GM06990 (cell line): ENCODE measurements at regions not wholly inside any gene's neighbourhood (a gene's known extent, or its start where the extent isn't known, plus 50 kb on each side); places are given as distances from the start of the nearest gene placed in this dataset.

Experiments used
- DNase-seq: peaks from one replicate; pipeline ENCODE4 v3.0.0-alpha.2; 2011; ENCODE audit not compliant: insufficient read length; ENCODE audit errors: extremely low read depth
- H3K27me3 ChIP-seq: replicated peaks from 2 replicates; pipeline ENCODE4 v1.6.0; 2011; ENCODE audit warnings: low read length; ENCODE audit not compliant: control insufficient read depth, insufficient read depth
- H3K36me3 ChIP-seq: 2 replicates; pipeline ENCODE4 v1.5.1; 2011; ENCODE audit warnings: low read length; ENCODE audit not compliant: control insufficient read depth, insufficient read depth
- H3K4me3 ChIP-seq: replicated peaks from 2 replicates; pipeline ENCODE4 v1.5.1; 2011; ENCODE audit warnings: low read depth, mild to moderate bottlenecking, control low read depth, low read length
- TF ChIP-seq, protein P1 (sequence below): IDR thresholded peaks from 2 replicates; pipeline ENCODE4 v1.5.1; 2011; ENCODE audit warnings: low read length, control low read depth, mild to moderate bottlenecking, inconsistent platforms; ENCODE audit not compliant: insufficient read depth, poor library complexity, severe bottlenecking

DNA sequence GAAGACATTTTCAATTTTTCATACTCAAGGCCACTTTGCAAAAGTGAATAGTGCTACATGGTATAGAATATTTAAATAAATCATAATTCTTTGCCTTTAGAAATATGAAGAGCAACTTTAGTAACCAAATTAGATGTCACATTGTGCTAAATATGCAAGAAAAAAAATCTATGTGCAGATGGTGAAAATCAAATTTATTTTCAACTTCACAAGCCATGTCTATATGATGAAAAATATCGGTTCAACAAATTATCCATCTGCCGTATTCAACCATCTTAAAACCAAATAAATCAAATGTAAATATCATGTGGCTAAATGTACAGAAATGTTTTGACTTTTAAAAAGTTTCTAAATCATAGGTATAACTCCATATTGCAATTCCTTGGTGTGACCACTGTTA, 398.2 kb downstream of the PABPC4L start:
- H3K4me3 ChIP-seq, result no peak overlapping the region
- DNase-seq, result no peak
- no peaks in the 10 kb centered on the region for H3K36me3 ChIP-seq
- H3K27me3 ChIP-seq, result no peaks in the 10 kb centered on the region
- TF ChIP-seq, protein P1, sequence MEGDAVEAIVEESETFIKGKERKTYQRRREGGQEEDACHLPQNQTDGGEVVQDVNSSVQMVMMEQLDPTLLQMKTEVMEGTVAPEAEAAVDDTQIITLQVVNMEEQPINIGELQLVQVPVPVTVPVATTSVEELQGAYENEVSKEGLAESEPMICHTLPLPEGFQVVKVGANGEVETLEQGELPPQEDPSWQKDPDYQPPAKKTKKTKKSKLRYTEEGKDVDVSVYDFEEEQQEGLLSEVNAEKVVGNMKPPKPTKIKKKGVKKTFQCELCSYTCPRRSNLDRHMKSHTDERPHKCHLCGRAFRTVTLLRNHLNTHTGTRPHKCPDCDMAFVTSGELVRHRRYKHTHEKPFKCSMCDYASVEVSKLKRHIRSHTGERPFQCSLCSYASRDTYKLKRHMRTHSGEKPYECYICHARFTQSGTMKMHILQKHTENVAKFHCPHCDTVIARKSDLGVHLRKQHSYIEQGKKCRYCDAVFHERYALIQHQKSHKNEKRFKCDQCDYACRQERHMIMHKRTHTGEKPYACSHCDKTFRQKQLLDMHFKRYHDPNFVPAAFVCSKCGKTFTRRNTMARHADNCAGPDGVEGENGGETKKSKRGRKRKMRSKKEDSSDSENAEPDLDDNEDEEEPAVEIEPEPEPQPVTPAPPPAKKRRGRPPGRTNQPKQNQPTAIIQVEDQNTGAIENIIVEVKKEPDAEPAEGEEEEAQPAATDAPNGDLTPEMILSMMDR, result no peak

DNA sequence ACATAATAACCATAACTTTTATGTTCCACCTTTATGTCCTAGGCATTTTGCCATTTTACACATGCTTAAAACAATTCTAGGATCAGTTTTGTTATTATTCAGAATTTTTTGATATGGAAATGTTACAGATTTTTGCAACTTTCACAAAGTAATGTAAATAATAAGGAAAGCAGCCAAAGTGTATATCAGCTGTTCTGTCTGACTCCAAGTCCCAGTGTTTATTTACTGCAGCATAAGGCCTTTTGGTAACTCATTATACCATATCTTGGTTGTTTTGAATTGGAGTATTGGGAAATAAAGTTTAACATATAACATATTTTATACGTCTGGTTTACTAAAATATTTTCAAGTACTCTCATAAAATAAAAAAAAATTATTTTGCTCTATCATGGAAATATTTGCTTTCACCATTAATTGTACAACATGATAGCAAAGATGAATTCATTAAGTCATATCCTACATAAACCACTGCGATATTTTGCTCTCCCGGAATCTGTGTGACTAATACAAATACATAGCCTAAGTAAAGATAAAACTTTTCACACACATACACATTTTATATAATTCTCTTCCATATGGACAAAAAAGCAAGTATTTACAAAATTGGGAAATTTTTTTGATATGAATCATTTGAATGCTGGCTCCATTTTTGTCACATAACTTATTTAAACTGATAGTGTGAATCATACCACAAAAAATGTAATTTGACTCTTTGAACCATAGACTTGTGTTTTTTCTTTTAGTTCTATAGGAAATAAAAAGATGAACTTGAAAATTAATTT, 399.0 kb downstream of the PABPC4L start:
- TF ChIP-seq, protein P1, result no peak
- Histone ChIP-seq H3K27me3 (no peaks in the 10 kb centered on the region), H3K4me3 (no peak overlapping the region), H3K36me3 (no peaks in the 10 kb centered on the region)
- no peak for DNase-seq

DNA sequence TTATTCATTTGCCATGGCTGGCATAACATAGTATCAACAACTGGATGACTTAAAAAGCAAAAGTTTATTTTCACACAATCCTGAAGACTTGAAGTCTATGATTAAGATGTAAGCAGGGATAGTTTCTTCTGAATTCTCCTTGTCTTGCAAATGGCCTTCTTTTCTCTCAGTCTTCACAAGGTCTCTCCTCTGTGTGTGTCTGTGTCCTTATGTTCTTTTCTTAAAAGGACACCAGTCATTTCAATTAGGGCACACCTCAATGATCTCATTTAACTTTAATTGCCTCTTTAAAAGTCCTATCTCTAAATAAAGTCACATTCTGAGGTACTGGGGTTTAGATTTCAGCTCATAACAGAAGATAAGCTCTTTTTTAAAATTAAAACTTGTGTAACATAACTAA, 399.7 kb downstream of the PABPC4L start:
- no peaks in the 10 kb centered on the region for H3K27me3 ChIP-seq
- DNase-seq, result no peak
- no peaks in the 10 kb centered on the region for H3K36me3 ChIP-seq
- no peak overlapping the region for H3K4me3 ChIP-seq
- TF ChIP-seq, protein P1, result no peak

DNA sequence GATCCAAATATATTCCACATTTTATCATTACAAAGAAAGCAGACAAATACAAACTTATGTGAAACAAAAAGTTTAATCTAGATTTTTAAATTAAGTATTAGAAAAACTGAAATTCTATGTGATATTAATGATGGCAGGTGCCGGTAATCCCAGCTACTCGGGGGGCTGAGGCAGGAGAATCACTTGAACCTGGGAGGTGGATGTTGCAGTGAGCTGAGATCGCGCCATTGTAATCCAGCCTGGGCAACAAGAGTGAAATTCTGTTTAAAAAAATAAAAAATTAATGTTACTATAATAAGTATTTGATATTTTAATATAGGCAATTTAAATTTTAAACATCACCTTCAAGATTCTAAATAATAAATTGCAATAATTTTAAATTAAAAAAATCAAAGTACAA, 400.6 kb downstream of the PABPC4L start:
- no peak for DNase-seq
- TF ChIP-seq, protein P1, result no peak
- no peaks in the 10 kb centered on the region for H3K27me3 ChIP-seq
- no peak overlapping the region for H3K4me3 ChIP-seq
- no peaks in the 10 kb centered on the region for H3K36me3 ChIP-seq

DNA sequence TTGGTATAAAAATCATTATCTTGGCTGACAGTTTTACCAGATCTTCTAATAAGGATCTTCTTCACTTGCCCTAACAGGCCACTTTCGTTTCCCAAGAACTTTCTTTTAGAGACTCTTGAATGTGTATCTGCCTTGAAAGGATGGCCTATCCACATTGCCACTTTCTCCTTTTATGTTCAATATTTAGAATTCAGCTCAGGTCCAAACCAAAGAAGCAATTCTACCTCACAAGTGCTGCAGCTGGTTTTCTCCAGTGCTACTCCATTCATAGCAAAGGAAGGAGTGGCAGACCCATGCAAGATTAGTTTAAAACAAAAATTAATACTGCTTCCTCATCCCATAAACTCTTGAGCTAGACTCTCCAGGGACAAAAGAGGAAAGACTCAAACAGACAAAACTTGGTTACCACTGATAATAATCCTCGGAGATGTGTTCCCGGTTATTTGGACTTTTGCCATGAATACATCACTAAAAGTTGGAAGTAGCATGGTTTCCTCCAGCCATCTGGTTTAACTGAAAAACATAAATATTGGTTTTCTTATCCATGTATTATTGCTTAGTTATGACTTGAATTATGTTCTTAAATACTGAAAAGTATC, 401.8 kb downstream of the PABPC4L start:
- no peak for DNase-seq
- TF ChIP-seq, protein P1, result no peak

More for the DNA sequence above, 401.8 kb downstream of the PABPC4L start:
- no peaks in the 10 kb centered on the region for H3K36me3 ChIP-seq
- no peaks in the 10 kb centered on the region for H3K27me3 ChIP-seq
- H3K4me3 ChIP-seq, result no peak overlapping the region
